ACC112 (cell line): ENCODE measurements at regions not wholly inside any gene's neighbourhood (a gene's known extent, or its start where the extent isn't known, plus 50 kb on each side); places are given as distances from the start of the nearest gene placed in this dataset.

Source experiments
- H2AFZ ChIP-seq: fragments of 200-600 bp; sonication (generic); one replicate; pipeline ENCODE4 v1.6.0; 2017; ENCODE audit warnings: antibody characterized with exemption, low read length; ENCODE audit not compliant: unreplicated experiment
- H3K27ac ChIP-seq: fragments of 200-600 bp; sonication (generic); 2 replicates; pipeline ENCODE4 v1.5.1; 2014; ENCODE audit warnings: low read depth, mild to moderate bottlenecking, antibody characterized with exemption, low read length, moderate library complexity
- H3K27me3 ChIP-seq: fragments of 200-600 bp; sonication (generic); 2 replicates; pipeline ENCODE4 v1.6.1; 2014; ENCODE audit warnings: mild to moderate bottlenecking, antibody characterized with exemption, low read length, moderate library complexity, mixed read lengths; ENCODE audit not compliant: insufficient read depth
- H3K36me3 ChIP-seq: fragments of 200-600 bp; sonication (generic); 2 replicates; pipeline ENCODE4 v1.6.1; 2016; ENCODE audit warnings: mild to moderate bottlenecking, antibody characterized with exemption, low read length, moderate library complexity, mixed read lengths; ENCODE audit not compliant: insufficient read depth
- H3K4me1 ChIP-seq: fragments of 200-600 bp; sonication (generic); one replicate; pipeline ENCODE4 v1.6.1; 2016; ENCODE audit warnings: low read length, mixed read lengths; ENCODE audit not compliant: insufficient read depth, unreplicated experiment, control insufficient read depth
- H3K4me3 ChIP-seq: fragments of 200-600 bp; sonication (generic); 2 replicates; pipeline ENCODE4 v1.5.1; 2014; ENCODE audit warnings: mild to moderate bottlenecking, low read depth, low read length
- H3K79me2 ChIP-seq: fragments of 200-600 bp; sonication (generic); one replicate; pipeline ENCODE4 v1.6.0; 2016; ENCODE audit warnings: low read length; ENCODE audit not compliant: control insufficient read depth, unreplicated experiment, insufficient read depth

DNA sequence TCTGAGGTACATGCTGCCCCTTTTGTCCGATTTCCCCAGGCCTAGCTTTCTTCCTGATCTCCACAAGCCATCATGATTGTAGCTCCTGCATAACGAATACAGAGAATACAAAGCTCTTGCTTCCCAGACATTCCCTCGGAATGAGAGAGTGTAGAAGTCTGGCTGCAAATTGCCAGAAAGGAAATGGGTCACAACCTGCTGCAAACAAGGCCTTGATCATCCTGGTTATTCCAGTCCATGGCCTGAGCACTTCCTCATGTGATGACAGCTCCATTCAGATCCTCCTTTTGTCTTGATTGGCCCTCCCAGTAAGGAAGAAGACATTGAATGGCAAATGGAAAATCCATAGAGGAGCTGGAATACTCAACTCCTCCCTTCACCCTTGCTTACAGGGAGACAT, 136.0 kb upstream of the ADRA1B start:
- Histone ChIP-seq H3K27ac (no peak overlapping the region), H3K4me3 (no peak overlapping the region), H3K36me3 (no peaks in the 10 kb centered on the region), H3K4me1 (peaks cover 28% of the 10 kb centered on the region), H2AFZ (no peak overlapping the region), H3K27me3 (no peaks in the 10 kb centered on the region), H3K79me2 (no peaks in the 10 kb centered on the region)

- no peaks in the 10 kb centered on the region for H3K36me3 ChIP-seq
- H3K79me2 ChIP-seq, result no peaks in the 10 kb centered on the region
- H3K27me3 ChIP-seq, result no peaks in the 10 kb centered on the region
- no peak overlapping the region for H2AFZ ChIP-seq
- peaks cover 28% of the 10 kb centered on the region for H3K4me1 ChIP-seq
- H3K27ac ChIP-seq, result no peak overlapping the region
- no peak overlapping the region for H3K4me3 ChIP-seq
Measured at GRCh38 chr5:159781626-159782157, 134.6 kb upstream of the ADRA1B start.

GRCh38 chr5:159782197-159782994, 133.9 kb upstream of the ADRA1B start:
- Histone ChIP-seq H3K4me1 (peaks cover 27% of the 10 kb centered on the region), H3K79me2 (no peaks in the 10 kb centered on the region), H3K27me3 (no peaks in the 10 kb centered on the region), H2AFZ (no peak overlapping the region), H3K4me3 (no peak overlapping the region), H3K36me3 (no peaks in the 10 kb centered on the region), H3K27ac (no peak overlapping the region)

DNA sequence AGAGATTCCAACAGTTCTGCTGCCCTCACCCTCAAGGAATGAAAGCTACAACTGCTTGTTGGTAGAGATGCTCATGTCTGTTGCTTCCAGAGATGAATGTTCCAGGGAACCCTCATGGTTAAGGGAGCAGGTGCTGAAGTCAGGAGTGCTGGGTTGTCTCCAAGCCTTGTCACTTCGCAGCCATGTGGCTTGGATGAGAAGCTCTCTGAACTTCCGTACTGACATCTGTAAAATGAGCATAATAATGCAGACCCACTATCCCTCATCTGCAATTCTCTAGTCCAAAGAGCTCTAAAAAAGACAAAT, 133.3 kb upstream of the ADRA1B start:
- H3K27ac ChIP-seq, result no peak overlapping the region

GRCh38 chr5:159783726-159784247, 132.5 kb upstream of the ADRA1B start:
- Histone ChIP-seq H3K79me2 (no peaks in the 10 kb centered on the region), H3K4me1 (peaks cover 26% of the 10 kb centered on the region), H2AFZ (no peak overlapping the region)

More for the DNA sequence above, 133.3 kb upstream of the ADRA1B start:
- Histone ChIP-seq H3K4me1 (peaks cover 32% of the 10 kb centered on the region), H3K79me2 (no peaks in the 10 kb centered on the region), H3K4me3 (no peak overlapping the region), H3K27me3 (no peaks in the 10 kb centered on the region), H2AFZ (no peak overlapping the region), H3K36me3 (no peaks in the 10 kb centered on the region)

GRCh38 chr5:159784993-159785392, 131.3 kb upstream of the ADRA1B start:
- no peaks in the 10 kb centered on the region for H3K79me2 ChIP-seq
- no peaks in the 10 kb centered on the region for H3K27me3 ChIP-seq
- H2AFZ ChIP-seq, result no peak overlapping the region
- H3K4me1 ChIP-seq, result peaks cover 16% of the 10 kb centered on the region
- no peaks in the 10 kb centered on the region for H3K36me3 ChIP-seq
- H3K4me3 ChIP-seq, result no peak overlapping the region
- H3K27ac ChIP-seq, result no peak overlapping the region

More at GRCh38 chr5:159783726-159784247, 132.5 kb upstream of the ADRA1B start:
- no peaks in the 10 kb centered on the region for H3K27me3 ChIP-seq
- no peak overlapping the region for H3K27ac ChIP-seq
- no peak overlapping the region for H3K4me3 ChIP-seq
- H3K36me3 ChIP-seq, result no peaks in the 10 kb centered on the region

DNA sequence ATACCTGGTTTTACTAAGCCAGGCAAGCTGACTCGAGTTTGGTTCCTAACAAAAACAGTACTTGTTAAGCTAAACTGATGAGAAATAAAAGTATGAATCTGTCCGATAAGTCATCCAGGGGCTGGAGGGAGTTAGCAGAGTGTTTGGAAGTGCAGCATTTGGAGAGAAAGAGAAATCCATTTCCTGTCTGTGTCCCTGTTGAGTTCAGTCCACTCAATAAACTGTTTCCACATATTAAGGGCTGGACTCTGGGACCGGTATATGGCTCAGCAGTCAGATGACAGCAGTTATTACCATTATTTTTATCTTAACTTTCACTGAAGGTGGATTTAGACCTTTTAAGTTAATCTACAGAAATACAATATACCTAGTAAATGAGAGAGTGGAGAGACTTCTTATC, 130.6 kb upstream of the ADRA1B start:
- H2AFZ ChIP-seq, result no peak overlapping the region

DNA sequence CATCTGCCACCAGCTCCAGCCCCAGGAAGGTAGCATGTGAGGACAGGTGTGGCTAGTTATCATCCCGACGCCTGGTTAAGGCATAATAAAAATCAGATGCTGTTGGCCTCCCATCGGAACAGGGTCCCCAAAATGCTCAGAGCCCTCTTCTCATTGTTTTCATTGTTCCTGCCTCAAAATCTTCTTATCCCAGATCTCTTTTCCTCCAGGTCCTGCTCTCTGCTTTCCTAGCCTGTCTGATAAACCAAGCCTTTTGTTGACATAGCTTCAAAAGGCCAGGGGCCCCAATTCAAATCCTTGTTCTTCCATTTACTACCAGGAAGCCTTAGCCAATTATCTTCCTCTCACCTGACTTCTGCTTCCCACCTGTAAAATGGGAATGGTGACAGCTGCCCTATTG, 130.1 kb upstream of the ADRA1B start:
- H2AFZ ChIP-seq, result no peak overlapping the region
- H3K27ac ChIP-seq, result no peak overlapping the region
- no peaks in the 10 kb centered on the region for H3K36me3 ChIP-seq
- H3K79me2 ChIP-seq, result no peaks in the 10 kb centered on the region
- H3K27me3 ChIP-seq, result no peaks in the 10 kb centered on the region
- H3K4me1 ChIP-seq, result peaks cover 14% of the 10 kb centered on the region
- no peak overlapping the region for H3K4me3 ChIP-seq

More for the DNA sequence above, 130.6 kb upstream of the ADRA1B start:
- Histone ChIP-seq H3K27ac (no peak overlapping the region), H3K36me3 (no peaks in the 10 kb centered on the region), H3K27me3 (no peaks in the 10 kb centered on the region), H3K79me2 (no peaks in the 10 kb centered on the region), H3K4me1 (peaks cover 14% of the 10 kb centered on the region), H3K4me3 (no peak overlapping the region)

DNA sequence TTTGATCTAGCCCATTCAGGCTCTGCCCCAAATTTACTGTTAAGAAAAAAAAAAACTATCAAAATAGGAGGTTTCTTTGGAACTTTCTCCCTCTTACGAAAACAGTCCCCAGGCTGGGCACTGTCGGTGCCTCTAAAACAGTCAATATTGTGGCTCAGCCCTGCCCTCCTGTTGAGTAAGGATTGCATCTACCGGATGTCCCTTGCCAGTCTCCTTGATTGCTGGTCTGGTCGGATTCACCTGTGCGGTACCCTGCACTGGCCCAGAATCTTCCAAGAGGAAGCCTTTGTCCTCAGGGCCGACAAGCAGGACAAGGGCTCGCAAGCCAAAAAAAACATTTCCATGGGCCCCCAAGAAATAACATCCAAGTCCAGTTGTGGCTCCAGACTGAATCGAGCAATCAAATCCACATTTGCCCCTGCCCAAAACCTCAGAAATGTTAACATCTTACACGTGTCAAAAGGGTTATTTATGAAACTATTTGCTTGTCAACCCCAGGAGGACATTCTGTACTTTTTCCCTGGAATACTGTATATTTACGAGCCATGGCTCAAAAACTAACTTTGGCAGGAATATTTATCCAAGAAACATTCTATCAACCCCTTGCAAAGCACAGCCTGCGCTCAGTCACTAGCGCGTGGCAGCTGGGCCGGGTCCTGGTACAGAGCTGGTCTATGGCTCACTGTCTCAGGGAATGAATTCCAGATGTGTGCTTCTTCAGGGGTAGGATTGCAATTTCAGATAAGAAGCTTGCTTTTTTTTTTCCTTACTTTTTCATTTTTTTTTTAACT, 129.2 kb upstream of the ADRA1B start:
- Histone ChIP-seq H2AFZ (no peak overlapping the region), H3K27me3 (no peaks in the 10 kb centered on the region), H3K36me3 (no peaks in the 10 kb centered on the region), H3K4me3 (no peak overlapping the region), H3K27ac (peak overlapping the region; percentile 20; the same call in 1 of the 2 replicates), H3K79me2 (no peaks in the 10 kb centered on the region), H3K4me1 (peaks cover 14% of the 10 kb centered on the region)

GRCh38 chr5:159787837-159788236, 128.4 kb upstream of the ADRA1B start:
- Histone ChIP-seq H2AFZ (no peak overlapping the region), H3K27me3 (no peaks in the 10 kb centered on the region), H3K27ac (no peak overlapping the region), H3K79me2 (no peaks in the 10 kb centered on the region), H3K4me3 (no peak overlapping the region), H3K4me1 (peaks cover 14% of the 10 kb centered on the region), H3K36me3 (no peaks in the 10 kb centered on the region)
